Coronary artery (tissue), 2 donors: ENCODE measurements at regions not wholly inside any gene's neighbourhood (a gene's known extent, or its start where the extent isn't known, plus 50 kb on each side); places are given as distances from the start of the nearest gene placed in this dataset.

Experiments used
- DNase-seq: peaks from one replicate; pipeline ENCODE4 v3.0.0-alpha.2; 2017; ENCODE audit warnings: low spot score
- H3K27ac ChIP-seq, 2 donors: fragments of 200-600 bp; sonication (generic); one replicate each; pipeline ENCODE4 v1.5.1; 2016 to 2019
- H3K4me3 ChIP-seq: fragments of 200-600 bp; sonication (generic); 2 replicates; pipeline ENCODE4 v1.5.1; 2016; ENCODE audit warnings: mild to moderate bottlenecking, moderate library complexity
- CTCF ChIP-seq: fragments of 200-600 bp; sonication (generic); IDR thresholded peaks from one replicate; pipeline ENCODE4 v1.5.1; 2019; ENCODE audit warnings: antibody characterized with exemption

GRCh38 chr1:213474054-213474453 lies 423.0 kb downstream of the RPS6KC1 start:
- Histone ChIP-seq H3K27ac (no peak overlapping the region), H3K4me3 (no peak overlapping the region)
- no peak for TF ChIP-seq CTCF
- no peak for DNase-seq

GRCh38 chr1:213481395-213481794 lies 430.4 kb downstream of the RPS6KC1 start:
- Histone ChIP-seq H3K4me3 (no peak overlapping the region), H3K27ac (no peak overlapping the region)
- DNase-seq = no peak
- TF ChIP-seq CTCF = no peak

- no peak for TF ChIP-seq CTCF
- DNase-seq = no peak
- Histone ChIP-seq H3K4me3 (no peak overlapping the region), H3K27ac (no peak overlapping the region)
These were observed 433.3 kb downstream of the RPS6KC1 start for GRCh38 chr1:213484333-213484732.

GRCh38 chr1:213484758-213485157 lies 433.7 kb downstream of the RPS6KC1 start:
- TF ChIP-seq CTCF = no peak
- no peak overlapping the region for H3K4me3 ChIP-seq
- H3K27ac ChIP-seq = no peak overlapping the region
- DNase-seq = no peak

- no peak for DNase-seq
- H3K4me3 ChIP-seq = no peak overlapping the region
- no peak overlapping the region for H3K27ac ChIP-seq
- TF ChIP-seq CTCF = no peak
These were observed 435.4 kb downstream of the RPS6KC1 start for GRCh38 chr1:213486488-213486887.

- TF ChIP-seq CTCF = no peak
These were observed 440.4 kb downstream of the RPS6KC1 start for GRCh38 chr1:213491468-213491867.

GRCh38 chr1:213492161-213493041 lies 441.4 kb downstream of the RPS6KC1 start:
- no peak for TF ChIP-seq CTCF
- no peak overlapping the region for H3K4me3 ChIP-seq
- no peak for DNase-seq
- no peak overlapping the region for H3K27ac ChIP-seq

More at GRCh38 chr1:213491468-213491867, 440.4 kb downstream of the RPS6KC1 start:
- H3K27ac ChIP-seq = no peak overlapping the region
- DNase-seq = no peak
- no peak overlapping the region for H3K4me3 ChIP-seq
